Omental fat pad (tissue), 3 donors: ENCODE measurements at regions not wholly inside any gene's neighbourhood (a gene's known extent, or its start where the extent isn't known, plus 50 kb on each side); places are given as distances from the start of the nearest gene placed in this dataset.
"Not testable (repeated sequence)": the region's sequence is repeated elsewhere in the genome, so short reads cannot be mapped to it uniquely, and the experiment has no call there.

ENCODE experiments used
- ATAC-seq: fragments of 150-250 bp; one replicate; pipeline ENCODE4 v1.9.1; 2016; ENCODE audit warnings: mild to moderate bottlenecking, moderate library complexity; ENCODE audit not compliant: low FRiP score
- DNase-seq: peaks from one replicate; pipeline ENCODE4 v3.0.0-alpha.2; 2019; ENCODE audit warnings: low spot score
- TF ChIP-seq, protein P1 (sequence below), 3 donors: fragments of 450-650 bp; IDR thresholded peaks; one replicate each; pipeline ENCODE4 v1.5.1; 2016 to 2017; ENCODE audit warnings: antibody characterized with exemption in 3 of 3, mild to moderate bottlenecking in 3 of 3, moderate library complexity in 2 of 3

GRCh38 chr1:244291236-244292201 lies 160.2 kb downstream of the ADSS2 start:
- DNase-seq: no peak
- TF ChIP-seq, protein P1, sequence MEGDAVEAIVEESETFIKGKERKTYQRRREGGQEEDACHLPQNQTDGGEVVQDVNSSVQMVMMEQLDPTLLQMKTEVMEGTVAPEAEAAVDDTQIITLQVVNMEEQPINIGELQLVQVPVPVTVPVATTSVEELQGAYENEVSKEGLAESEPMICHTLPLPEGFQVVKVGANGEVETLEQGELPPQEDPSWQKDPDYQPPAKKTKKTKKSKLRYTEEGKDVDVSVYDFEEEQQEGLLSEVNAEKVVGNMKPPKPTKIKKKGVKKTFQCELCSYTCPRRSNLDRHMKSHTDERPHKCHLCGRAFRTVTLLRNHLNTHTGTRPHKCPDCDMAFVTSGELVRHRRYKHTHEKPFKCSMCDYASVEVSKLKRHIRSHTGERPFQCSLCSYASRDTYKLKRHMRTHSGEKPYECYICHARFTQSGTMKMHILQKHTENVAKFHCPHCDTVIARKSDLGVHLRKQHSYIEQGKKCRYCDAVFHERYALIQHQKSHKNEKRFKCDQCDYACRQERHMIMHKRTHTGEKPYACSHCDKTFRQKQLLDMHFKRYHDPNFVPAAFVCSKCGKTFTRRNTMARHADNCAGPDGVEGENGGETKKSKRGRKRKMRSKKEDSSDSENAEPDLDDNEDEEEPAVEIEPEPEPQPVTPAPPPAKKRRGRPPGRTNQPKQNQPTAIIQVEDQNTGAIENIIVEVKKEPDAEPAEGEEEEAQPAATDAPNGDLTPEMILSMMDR (IDR thresholded peaks at IDR 0.05): no peak
- ATAC-seq: no peak

- no peak for ATAC-seq
- DNase-seq: no peak
- TF ChIP-seq, protein P1 (IDR thresholded peaks at IDR 0.05): no peak
These were observed 157.0 kb downstream of the ADSS2 start for GRCh38 chr1:244294599-244295224.

DNA sequence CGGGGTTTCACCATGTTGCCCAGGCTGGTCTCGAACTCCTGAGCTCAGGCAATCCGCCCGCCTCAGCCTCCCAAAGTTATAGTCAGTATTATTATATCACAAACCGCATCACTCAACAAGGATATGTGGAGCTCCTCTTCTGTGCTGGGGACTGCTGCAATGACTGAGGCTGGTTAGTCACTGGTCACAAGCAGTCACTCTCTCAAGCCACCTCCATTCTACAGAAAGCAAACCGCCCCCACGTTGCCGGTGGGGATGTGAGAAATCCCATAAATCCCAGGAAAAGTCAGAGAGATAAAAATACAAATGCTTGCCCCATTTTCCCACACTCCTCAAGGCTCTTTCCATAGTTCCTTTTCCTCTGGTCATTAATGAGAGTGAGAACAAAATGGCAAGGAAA lies 155.7 kb downstream of the ADSS2 start:
- no peak for DNase-seq
- TF ChIP-seq, protein P1 (IDR thresholded peaks at IDR 0.05): no peak
- no peak for ATAC-seq

GRCh38 chr1:244296447-244296846 lies 155.3 kb downstream of the ADSS2 start:
- no peak for DNase-seq
- TF ChIP-seq, protein P1 (IDR thresholded peaks at IDR 0.05): no peak
- ATAC-seq: no peak

DNA sequence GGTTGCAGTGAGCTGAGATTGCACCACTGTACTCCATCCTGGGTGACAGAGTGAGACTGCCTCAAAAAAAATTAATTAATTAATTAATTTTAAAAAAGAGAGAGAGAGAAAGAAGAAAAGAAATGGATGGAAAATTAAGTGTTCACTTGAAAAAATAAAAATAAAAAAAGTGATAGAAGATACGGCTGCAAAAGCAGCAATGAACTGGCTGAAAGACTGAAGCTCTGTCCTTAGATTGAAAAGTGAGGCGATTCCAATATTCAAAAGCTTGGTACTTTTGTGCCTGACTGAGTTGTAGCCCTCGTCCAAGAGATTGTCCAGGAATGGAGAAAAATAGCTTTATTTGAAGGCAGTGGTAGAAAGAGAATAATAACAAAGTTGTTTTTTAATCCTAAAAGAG lies 154.6 kb downstream of the ADSS2 start:
- DNase-seq: no peak
- TF ChIP-seq, protein P1 (IDR thresholded peaks at IDR 0.05): no peak
- no peak for ATAC-seq

- DNase-seq: no peak
- ATAC-seq: no peak
- TF ChIP-seq, protein P1 (IDR thresholded peaks at IDR 0.05): no peak
These were observed 154.1 kb downstream of the ADSS2 start for GRCh38 chr1:244297616-244298015.

DNA sequence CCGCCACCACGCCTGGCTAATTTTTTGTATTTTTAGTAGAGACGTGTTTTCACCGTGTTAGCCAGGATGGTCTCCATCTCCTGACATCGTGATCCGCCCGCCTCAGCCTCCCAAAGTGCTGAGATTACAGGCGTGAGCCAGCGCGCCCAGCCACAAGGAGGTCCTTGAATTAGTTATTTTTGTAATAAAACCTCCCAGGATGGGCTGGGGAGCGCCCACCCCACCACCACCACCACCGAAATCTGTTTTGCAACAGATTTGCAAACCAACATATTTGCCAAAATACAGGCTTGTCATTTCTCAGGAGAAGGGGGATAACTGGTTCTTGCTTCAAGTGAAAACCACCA lies 151.7 kb downstream of the ADSS2 start:
- ATAC-seq, DNase-seq: not testable (repeated sequence)
